Germinal center (tissue), 1 donor: ENCODE measurements at regions not wholly inside any gene's neighbourhood (a gene's known extent, or its start where the extent isn't known, plus 50 kb on each side); places are given as distances from the start of the nearest gene placed in this dataset.
A peak's percentile ranks its signal among the peaks of the same experiment; 100 is the strongest.

ENCODE experiments used
- DNase-seq: peaks from one replicate; pipeline ENCODE4 v3.0.0; 2012; ENCODE audit warnings: mixed read lengths, low spot score

GRCh38 chr7:88429382-88429781 lies 122.7 kb upstream of the STEAP4 start:
- DNase-seq, result no peak

- DNase-seq, result no peak
Measured at GRCh38 chr7:88402529-88402928, 95.8 kb upstream of the STEAP4 start.

- peak; percentile 9 for DNase-seq
Measured at GRCh38 chr7:88401009-88401623, 94.4 kb upstream of the STEAP4 start.

GRCh38 chr7:88399696-88400240 lies 93.1 kb upstream of the STEAP4 start:
- DNase-seq, result no peak

- no peak for DNase-seq
Measured at GRCh38 chr7:88399036-88399435, 92.3 kb upstream of the STEAP4 start.

GRCh38 chr7:88398459-88398858 lies 91.8 kb upstream of the STEAP4 start:
- no peak for DNase-seq

GRCh38 chr7:88396948-88397322 lies 90.2 kb upstream of the STEAP4 start:
- DNase-seq, result no peak

- DNase-seq, result peak; percentile 11
Measured at GRCh38 chr7:88396295-88396947, 89.7 kb upstream of the STEAP4 start.

- no peak for DNase-seq
Measured at GRCh38 chr7:88395715-88396114, 89.0 kb upstream of the STEAP4 start.

GRCh38 chr7:88391247-88391646 lies 84.6 kb upstream of the STEAP4 start:
- no peak for DNase-seq

- no peak for DNase-seq
Measured at GRCh38 chr7:88387368-88387767, 80.7 kb upstream of the STEAP4 start.

GRCh38 chr7:88386665-88387156 lies 80.0 kb upstream of the STEAP4 start:
- no peak for DNase-seq

GRCh38 chr7:88377434-88377833 lies 70.7 kb upstream of the STEAP4 start:
- DNase-seq, result no peak

- no peak for DNase-seq
Measured at GRCh38 chr7:88368686-88369085, 62.0 kb upstream of the STEAP4 start.

- no peak for DNase-seq
Measured at GRCh38 chr7:88366845-88367244, 60.2 kb upstream of the STEAP4 start.

- DNase-seq, result no peak
Measured at GRCh38 chr7:88363869-88364268, 57.2 kb upstream of the STEAP4 start.

- no peak for DNase-seq
Measured at GRCh38 chr7:88363249-88363648, 56.6 kb upstream of the STEAP4 start.

- no peak for DNase-seq
Measured at GRCh38 chr7:88361357-88361756, 54.7 kb upstream of the STEAP4 start.

GRCh38 chr7:88358881-88359280 lies 52.2 kb upstream of the STEAP4 start:
- DNase-seq, result no peak

- no peak for DNase-seq
Measured at GRCh38 chr7:88358526-88358838, 51.8 kb upstream of the STEAP4 start.

GRCh38 chr7:88357781-88358525 lies 51.3 kb upstream of the STEAP4 start:
- DNase-seq, result no peak

- DNase-seq, result no peak
Measured at GRCh38 chr7:88357294-88357693, 50.6 kb upstream of the STEAP4 start.
